ENCODE measurements at regions not wholly inside any gene's neighbourhood (a gene's known extent, or its start where the extent isn't known, plus 50 kb on each side); places are given as distances from the start of the nearest gene placed in this dataset.
"Not testable (repeated sequence)": the region's sequence is repeated elsewhere in the genome, so short reads cannot be mapped to it uniquely, and the experiment has no call there.

DNA sequence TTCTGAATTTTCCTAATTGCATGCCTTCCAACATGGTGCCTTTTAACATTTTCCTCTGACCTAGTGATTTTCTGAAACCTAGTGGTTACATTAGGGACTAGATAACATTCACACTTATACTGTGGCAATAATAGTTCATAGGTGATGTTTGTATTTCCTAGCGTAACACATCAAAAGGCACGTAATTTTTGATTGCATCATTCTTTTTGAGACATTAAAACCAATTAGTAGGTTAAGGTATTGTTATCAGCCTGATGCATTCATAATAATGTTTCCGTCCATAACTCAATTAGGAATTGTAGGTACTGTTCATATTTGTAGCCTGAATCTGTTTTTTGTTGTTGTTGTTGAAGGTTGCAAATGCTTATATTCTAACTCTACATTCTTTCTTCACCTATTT, 192.4 kb downstream of the ANXA1 start:
- DNase-seq, result no peak

DNA sequence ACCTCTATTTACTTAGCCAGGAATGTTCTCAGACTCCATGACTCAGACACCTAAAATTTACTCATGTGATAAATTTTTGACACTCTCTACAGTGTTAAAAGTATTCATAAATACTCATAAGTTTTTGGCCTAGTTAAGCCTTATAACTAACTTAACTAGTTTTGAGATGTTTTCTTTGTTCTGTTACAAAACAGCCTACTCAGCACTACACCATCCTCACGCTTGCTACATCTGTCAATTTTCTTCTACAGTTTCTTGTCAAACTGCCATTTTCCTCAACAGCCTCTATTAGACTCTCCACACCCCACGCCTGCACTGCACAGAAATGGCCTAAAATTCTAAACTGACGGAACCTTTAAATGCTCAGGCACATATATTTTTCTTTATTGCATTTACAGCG, 195.5 kb downstream of the ANXA1 start:
- DNase-seq, result no peak

DNA sequence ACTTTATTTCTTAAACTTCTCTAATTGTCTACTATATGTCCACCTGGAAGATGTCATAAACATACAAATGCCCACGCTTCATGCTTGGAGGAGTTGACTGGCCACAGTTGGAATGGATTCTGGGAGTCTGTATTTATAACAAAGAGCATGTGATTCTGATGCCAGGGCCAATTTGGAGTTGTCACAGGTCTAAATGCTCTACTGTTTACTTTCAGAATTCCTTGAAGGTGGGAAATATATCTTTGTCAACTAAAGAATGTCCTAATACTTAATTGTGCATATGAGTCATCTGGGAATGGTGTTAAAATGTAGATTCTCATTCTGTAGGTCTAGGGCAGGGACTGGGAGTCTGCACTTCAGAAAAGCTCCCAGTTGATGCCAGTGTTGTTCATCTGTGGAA, 196.1 kb downstream of the ANXA1 start:
- no peak for DNase-seq

DNA sequence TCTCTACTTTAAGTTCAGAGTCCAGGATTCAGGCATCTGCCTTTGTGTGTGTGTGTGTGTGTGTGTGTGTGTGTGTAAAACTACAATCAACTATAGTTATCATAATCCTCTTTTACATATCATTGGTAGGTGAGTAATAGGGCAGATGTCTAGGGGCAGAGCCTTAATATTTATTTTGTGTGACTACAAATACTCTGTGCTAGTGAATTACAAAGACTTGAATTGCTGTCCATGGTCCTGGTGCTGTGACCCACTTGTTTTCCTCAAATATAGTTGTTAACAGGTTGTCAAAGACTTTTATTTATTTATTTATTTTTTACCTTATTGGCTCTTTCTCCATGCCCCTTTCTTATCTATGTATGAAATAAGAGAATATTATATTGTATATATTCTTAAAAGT, 196.8 kb downstream of the ANXA1 start:
- no peak for DNase-seq

DNA sequence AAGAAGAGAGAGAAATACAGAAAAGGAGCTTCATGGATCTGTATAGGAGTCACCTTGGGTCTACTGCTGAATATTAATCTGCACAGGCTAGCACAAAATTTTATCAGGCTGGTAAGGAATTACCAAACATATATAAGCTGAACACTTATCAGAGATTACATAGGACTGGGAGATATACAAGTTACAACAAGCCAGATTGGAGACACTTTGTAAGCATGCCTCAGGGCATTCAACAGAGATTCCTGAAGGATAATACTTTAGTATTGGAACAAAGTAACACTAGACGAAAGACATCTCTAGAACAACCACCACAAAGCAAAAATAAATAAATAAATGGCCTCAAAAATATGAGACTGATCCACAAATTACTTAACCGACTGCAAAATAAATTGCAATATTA, 197.8 kb downstream of the ANXA1 start:
- DNase-seq, result no peak

DNA sequence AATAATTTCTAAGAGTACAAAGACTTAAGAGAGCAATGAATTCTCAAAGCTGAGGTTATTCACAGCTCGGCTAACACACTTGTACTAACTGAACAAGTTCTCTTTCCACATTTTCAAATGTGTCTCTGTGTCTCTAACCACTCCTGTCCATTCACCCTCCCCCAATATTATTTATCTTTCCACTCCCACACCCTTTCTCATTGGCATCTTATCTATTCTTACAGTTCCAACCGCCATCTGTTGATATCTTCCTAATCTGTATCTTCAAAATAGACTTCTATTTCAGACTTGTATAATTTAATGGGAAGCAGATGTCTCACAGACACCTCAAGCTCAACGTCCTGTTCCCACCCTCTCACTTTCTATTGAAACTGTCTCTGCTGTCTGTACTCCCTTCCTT, 205.9 kb downstream of the ANXA1 start:
- DNase-seq, result no peak

DNA sequence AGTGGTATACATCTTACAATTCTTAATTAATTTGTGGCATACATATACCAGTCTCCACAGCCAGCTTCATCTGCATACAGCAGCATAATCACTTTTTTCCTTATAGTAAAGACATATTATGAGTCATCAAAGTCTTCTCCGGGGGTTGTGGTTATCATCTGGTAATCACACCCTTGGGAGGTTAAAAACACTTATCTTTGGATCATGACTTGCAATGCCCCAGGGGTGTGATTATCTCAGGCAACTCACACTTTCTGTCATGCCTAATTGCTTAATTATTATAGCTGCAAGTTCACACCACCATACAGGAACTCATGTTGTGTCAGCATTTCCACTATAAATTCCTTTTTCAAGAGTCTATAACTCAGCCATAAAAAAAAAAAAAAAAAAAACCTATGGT, 218.4 kb downstream of the ANXA1 start:
- no peak for DNase-seq

DNA sequence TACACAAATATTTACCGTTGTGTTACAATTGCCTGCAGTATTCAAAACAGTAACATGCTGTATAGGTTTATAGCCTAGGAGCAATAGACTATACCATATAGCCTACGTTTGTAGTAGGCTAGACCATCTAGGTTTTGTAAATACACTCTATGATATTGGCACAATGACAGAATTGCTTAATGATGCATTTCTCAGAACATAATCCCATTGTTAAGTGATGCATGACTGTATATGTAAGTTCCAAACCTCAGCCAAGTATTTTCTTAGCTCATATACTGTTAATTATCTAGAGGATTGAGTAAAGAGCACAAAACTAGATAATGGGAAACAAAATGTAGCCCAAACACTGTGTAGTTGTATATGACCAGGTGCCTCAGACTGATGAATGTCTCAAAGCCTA, 220.1 kb downstream of the ANXA1 start:
- no peak for DNase-seq

DNA sequence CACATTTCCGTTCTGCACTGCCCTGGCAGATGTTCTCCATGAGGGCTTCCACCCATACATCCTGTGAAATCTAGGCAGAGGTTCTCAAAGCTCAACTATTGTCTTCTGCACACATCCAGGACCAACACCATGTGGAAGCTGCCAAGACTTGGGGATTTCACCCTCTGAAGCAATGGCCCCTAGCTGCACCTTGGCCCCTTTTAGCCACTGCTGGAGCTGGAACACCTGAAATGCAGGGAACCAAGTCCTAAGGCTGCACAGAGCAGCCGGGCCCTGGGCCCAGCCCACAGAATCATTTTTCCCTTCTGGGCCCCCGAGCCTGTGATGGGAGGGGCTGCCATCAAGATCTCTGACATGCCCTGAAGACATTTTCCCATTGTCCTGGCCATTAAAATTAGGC, 228.7 kb downstream of the ANXA1 start:
- no peak for DNase-seq

DNA sequence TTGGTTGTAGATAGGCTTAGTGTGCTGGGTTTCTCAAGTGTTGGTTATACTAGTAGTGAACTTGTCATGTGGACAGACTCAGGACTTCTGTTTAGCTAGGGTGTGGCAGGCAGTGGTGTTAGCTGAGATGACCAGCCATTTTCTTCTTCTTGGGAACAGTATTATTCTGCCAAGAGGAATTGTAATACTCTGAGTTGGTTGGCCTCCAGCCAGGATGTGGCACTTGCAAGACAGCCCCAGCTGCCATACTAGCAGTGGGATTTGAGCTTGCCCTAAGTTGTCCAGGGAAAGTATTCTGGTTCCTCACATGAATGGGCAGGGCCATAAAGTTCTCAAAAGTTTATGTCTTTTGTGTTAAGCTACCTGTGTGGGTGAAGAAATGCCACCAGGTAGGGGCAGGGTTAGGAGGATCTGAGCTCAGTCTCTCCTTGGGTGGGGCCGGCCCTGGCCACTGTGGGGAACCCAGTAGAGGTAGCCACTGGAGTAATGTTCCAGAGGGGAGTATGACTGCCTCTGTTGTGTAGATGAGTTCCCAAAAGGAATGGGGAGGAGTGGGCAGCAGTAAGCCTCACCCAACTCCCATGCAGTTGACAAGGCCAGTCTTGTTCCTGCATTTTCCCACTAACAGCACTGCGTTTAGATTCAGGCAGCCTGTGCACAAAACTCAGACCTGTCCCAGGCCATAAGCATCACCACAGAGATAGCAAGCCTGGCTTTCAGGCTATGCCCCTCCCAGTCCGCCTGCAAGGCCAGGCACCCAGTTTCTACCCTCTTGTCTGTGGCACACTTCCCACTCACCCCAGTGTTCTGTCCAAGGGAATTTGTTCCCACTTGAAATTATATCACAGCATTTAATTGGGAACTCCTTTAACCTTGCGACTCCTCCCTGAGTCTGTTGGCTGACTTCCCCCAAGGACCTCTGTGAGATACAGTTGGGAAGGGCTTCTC, 250.7 kb downstream of the ANXA1 start:
- no peak for DNase-seq

DNA sequence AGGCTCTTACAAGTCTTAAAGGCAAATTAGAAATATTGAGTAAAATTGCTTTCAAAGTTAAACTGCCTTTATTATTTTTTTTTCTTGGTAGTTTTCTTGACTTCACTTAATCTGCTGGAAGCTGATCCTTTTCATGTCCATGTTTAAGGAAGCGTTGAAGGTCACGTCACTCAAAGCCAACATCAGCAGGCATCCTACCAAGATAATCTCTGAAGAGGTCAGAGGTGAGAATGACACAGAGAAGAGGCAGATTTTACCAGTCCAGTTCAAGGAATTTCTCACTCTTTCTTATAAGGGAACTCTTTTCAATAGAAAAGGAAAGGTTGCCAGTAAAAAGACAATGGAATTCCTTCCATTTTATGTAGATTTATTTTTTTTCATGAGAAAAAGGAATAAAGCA, 259.8 kb downstream of the ANXA1 start:
- no peak for DNase-seq

DNA sequence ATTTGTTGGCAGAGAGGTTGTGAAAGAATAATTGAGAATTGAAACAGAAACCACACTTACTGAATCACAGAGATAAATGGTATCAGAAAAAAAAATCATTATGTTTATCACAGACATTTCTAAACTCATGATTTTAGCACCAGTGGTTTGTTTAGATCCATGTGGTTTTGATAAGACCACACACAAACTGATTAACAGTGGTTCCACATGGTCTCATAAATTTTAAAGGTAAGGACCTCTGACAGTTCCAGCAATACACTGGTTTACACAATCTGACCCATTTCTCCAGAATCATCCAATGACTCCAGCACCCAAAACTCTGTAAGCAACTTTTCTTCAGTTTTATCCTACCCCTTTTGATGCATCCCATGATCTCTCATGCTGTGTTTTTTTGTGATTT, 261.2 kb downstream of the ANXA1 start:
- no peak for DNase-seq

DNA sequence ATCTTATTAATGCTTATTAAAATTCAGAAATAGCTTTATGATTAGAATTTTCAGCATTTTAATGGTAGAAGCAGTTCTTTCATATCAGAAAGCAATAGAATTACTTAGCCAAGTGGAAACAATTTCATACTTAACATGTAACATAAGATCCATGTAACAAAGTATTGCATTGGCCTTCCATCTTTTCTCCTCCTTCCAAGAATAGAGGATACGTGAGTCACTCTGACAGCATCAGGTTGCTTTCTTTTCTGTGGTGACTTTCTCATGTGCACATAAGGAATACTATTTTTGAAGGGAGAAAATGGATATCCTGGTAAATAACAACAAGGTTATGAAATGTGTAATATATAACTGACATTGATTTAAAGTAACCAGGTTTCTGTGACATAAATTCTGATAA, 272.2 kb downstream of the ANXA1 start:
- no peak for DNase-seq

DNA sequence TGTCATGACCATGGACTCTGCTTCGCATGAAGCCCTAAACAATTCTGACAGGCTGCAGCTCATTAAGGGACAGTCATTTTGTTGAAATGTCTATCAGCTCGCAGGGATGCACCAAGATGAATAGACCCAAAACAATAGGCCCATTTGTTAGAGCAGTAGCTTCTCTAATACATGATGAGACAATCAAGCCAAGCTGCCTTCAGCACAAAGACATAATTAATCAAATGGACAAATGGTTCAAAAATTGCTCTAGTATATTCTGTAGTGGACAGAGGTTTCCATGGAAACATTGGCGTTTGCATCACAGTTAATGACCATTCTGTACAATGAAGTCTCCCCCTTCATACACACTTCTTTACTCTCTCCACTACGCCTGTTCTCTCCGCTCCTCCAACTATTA, 274.6 kb downstream of the ANXA1 start:
- no peak for DNase-seq

DNA sequence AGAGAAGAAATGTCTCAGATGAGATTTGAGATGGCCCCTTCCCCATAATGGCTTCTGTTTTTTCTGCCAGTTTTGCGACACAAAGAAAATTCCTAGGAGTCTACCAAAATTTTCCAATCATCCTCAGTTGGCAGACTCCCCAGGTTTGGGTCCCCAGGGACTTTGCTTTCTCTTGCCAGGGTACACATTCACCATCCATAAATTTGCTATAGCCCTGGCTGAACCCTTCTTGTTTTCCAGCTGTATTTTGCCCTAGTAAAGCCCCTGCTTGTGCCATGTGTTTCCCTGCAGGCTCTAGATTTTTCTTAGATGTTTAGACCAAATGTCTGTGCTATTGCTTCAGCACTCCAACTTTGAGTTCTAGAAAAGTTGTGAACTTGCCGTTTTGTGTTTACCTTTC, 283.2 kb downstream of the ANXA1 start:
- DNase-seq, result no peak

DNA sequence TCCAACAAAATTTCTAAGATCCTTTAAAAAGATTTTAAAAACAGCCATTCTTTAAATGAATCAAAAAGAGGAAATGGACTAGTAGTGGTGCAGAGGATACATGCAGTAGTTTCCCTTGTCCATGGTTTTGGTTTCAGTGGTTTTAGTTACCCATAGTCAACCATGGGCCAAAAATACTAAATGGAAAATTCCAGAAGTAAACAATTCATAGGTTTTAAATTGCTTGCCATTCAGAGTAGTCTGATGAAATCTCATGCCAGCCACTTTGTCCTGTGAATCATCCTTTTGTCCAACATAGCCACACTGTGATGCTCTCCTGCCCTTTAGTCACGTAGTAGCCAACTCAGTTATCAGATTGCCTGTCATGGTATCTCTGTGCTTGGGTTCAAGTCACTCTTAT, 286.1 kb downstream of the ANXA1 start:
- no peak for DNase-seq

DNA sequence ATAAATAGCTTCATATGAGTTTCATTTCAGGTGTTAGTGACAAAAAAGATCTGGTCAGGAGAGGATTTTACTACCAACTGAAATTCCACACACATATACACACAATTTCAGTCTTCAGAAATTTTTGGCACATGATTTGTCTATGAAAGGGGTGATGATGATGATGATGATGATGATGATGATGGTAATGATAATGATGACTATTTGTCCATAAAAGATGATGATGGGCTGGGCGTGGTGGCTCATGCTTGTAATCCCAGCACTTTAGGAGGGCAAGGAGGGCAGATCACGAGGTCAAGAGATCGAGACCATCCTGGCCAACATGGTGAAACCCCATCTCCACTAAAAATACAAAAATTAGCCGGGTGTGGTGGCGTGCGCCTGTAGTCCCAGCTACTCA, 288.2 kb downstream of the ANXA1 start:
- DNase-seq, result not testable (repeated sequence)

DNA sequence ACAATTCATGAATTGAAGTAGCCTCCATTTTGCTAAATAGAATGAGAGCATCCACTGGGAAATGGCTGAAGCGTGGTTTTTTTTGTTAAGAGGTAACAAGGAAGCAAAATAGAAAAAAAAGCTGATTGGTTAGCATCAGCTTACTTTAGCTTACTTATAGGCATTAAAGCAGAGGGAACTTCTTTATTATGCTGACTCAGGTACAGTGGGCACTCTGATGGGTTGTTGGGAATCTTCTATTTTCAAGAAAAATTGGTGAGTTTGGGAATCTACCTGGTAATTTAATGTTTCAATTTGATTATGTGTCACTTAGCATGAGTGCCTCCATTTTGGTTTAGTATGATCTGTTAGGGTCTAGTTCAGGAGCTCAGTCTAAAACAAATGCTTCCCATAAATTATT, 289.6 kb downstream of the ANXA1 start:
- DNase-seq, result no peak

DNA sequence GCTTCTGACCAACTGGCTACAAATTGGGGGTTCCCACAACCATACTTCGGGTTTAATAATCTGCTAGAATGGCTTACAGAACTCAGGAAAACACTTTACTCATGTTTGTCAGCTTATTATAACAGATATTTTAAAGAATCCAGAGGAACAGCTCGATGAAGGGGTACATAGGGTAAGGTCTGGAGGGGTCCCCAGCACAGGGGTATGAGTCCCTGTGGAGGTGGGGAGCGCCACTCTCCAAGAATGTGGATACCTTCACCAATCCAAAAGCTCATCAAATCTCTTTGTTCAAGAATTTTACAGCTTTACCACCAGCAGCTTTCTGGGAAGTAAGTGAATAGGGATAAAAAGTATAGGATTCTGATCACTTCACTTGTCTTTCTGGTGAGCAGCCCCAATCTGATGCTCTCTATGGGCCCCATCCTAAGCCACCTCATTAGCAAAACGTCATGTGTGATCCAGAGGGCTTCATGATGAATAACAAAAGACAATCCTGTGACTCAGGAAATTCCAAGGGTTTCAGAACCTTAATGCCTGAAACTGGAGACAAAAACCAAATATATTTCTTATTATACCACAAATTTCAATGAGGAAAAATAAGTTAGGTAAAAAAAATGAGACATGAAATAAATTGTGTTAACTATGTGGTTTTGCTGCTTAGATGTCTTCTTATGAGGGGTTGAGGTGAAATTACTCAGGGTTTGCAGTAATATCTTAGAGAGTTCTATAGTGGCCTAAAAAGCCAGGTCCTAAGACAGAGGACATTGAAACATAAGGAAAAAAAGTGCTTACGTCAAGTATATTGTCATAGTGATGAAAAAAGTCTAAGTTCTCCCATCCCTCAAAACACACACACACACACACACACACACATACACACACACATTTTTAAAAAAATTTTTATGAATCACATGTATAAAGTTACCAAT, 290.5 kb downstream of the ANXA1 start:
- no peak for DNase-seq

DNA sequence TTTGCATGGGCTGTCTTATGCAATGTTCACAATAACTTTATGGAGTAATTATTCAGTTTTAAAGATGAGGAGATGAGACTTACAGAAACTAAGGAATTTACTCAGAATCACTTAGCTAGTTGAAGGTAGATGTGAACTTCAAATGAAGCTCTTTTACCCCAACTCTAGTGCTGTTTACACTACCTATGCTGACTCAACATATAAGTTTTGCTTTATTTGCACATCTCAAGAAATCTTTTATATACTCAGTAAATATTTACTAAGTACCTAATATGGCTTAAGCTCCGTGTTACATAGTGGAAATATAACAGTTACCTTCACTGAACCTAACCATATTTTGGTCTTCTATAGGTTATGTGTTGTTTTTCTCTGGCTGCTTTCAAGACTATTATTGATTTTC, 293.2 kb downstream of the ANXA1 start:
- no peak for DNase-seq

DNA sequence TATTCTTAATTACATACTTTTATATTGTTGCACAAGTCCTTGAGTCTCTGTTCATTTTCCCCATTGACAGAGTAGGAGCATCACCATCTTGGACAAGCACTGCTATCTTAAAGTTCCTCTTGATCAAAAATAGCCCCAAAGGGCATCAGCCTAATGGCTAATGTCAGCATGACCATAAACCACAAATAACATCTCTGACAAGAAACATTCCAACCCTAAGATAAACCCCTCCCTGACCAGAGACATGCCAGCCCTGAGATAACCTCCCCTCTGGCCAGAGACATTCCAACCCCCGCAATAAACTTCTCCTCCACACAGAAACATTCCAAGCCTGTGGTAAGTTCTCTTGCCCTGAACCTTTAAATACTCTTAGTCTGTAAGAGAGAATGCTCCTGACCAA, 293.7 kb downstream of the ANXA1 start:
- DNase-seq, result not testable (repeated sequence)

DNA sequence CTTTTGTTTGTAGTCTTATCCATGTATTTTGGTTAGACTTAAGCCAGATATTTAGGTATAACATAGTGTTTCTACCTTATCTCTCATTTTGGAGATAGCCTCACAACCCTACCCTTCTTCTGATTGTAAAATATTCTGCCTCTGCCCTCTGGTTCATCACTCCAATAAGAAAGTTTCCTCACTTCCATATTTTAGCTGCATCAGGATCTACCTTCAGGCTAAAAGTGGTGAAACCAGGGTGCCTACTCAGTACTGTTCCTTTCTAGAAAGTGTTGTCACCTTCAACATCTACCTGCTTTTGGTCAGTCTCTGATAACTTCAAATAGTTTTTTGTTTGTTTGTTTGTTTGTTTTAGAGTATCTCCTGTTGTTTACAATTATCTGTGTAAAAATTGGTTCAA, 294.6 kb downstream of the ANXA1 start:
- no peak for DNase-seq

DNA sequence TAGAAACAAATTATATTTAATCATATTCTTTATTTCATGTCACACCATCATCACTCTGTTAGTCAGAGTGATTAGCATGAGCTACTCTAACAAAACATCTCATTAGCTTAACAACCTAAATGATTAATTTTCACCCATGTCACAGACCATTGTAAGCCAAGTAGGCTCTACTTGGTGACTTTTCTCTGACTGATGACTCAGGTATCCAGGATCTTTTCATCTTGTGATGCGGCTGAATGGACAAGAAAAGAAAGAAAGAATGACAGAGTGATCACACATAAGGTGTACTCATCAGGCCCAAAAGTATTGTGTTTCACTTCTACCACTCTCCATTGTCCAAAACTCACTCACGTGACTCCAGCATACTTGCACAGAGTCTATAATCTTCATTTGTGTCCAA, 299.3 kb downstream of the ANXA1 start:
- peak; percentile 0 for DNase-seq
